Hematopoietic multipotent progenitor cell treated with erythropoietin and hydrocortisone succinate and interleukin-3 and kit ligand, for 8 days (in vitro differentiated cells): ENCODE measurements at regions not wholly inside any gene's neighbourhood (a gene's known extent, or its start where the extent isn't known, plus 50 kb on each side); places are given as distances from the start of the nearest gene placed in this dataset.
"Not testable (repeated sequence)": the region's sequence is repeated elsewhere in the genome, so short reads cannot be mapped to it uniquely, and the experiment has no call there.

Source experiments
- DNase-seq: peaks from one replicate; pipeline ENCODE4 v3.0.0-alpha.2; 2015

DNA sequence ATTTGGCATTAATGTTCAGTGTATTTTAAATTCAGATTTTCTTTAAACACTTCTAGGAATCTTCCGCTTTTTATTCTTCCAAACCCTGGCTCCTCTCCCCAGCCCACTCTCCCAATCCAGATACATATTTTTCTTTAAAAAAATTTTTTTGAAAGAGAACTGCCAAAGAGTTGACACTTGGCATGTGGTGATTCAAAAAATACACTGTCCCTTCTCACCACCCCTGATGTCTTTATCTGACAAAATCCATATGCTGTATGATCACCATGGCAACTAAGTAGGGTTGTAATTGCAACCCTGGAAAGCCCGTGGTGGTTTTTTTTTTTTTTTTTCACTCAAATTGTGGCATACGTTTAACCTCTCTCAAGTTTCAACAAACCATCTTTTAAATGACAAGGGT lies 355.8 kb upstream of the SASH1 start:
- DNase-seq = no peak

DNA sequence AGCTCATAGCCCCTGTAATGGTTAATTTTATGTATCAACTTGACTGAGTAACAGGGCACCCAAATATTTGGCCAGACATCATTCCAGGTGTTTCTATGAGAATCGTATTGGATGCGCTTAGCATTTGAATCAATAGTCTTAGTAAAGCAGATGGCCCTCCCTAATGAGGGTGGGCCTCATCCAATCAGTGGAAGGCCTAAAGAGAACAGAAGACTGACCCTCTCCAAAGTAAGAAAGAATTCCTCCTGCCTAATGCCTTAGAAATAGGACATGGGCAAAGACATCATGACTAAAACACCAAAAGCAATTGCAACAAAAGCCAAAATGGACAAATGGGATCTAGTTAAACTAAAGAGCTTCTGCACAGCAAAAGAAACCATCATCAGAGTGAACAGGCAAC lies 352.5 kb upstream of the SASH1 start:
- no peak for DNase-seq

DNA sequence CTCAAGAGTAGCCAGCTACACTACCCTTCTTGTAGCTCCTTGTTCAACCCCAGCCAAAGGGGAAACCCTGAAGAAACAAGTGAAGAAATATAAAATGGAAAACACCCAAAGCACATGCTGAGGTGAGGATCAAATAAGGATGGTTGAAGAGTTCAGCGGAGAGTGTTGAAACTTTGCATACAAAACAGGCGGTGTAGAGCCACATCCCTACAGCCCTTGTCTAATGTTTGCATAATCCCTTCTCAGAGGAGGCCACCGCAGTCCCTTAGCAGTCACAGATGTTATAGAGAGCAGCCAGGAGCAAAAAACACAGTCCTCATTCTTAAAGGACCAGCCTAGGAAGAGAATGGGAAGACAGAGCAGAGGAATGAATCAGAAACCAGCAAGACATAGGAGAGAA lies 350.7 kb upstream of the SASH1 start:
- no peak for DNase-seq

DNA sequence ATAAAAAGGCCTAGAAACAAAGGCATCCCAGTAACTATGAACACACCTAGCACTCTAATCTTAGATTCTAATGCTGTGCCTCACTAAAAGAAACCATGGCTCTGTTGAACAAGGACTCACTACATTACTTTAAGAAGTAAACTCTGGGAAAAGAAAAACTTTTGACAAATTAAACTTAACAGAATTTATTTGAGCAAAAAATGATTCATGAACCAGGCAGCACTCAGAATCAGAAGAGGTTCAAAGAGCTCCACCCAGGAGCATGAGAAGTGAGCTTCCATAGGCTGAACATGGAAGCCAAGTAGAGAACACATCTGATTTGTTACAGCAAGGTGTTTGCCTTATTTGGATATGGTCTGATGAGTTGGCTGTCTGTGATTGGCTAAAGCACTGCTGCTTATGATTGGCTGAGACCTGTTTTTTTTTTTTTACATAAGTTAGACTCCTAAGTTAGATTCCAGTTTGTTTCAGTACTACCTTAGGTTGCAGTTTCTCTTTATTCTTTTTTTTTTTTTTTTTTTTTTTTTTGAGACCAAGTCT lies 343.6 kb upstream of the SASH1 start:
- DNase-seq = no peak

DNA sequence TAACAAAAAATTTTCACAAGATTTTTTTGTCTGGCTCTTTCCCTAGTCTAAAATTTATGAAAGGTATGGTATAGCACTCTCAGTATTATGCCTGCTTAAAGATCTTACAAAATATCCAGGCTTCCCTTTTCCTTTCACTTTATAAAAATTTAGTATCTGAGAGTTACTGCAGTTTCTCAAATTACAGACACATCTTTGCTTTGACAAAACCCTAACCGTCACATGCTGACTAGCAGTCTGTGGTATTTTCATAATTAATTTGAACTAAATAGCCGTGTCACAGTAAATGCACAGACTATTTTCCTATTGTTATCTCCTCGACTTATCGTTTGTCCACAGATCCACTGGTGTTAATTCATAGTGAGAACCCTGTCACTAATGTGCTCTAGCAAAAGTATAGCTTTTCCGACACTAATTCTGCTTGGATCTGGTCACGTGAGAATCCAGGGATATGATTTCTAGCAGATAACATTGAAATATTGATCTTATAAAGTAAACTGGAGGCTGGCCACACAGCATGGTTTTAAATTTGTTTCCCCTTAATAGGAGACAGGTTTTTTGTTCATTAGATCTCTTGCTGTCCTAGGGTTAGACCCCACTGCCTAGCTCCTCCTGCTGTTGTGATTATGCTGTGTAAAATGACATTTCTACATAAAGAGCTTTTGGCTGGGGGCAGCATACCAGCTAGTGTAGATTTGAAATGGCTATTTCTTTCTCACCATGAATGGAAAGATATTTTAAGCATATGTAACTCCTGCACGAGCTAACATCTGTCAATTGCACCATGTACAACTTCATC lies 340.6 kb upstream of the SASH1 start:
- DNase-seq = no peak

DNA sequence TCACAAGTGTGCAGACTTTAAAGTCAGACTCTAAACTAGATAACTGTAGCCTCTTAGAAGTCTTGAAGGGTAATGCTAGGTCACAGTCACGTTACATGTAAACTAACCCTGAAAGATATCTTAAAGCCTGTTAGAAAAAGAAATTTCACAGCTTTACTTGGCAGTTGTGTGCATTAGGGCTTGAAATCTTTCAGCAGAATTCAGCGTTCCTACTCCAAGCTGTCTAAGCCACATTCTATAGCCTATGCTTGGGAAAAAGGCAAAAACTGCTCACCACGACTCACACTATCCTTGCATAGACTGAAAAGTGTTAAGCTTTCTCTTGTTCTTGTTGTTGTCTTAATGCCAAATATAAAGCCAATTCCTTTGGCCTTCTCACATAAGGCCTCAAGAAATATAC lies 338.0 kb upstream of the SASH1 start:
- DNase-seq = no peak

DNA sequence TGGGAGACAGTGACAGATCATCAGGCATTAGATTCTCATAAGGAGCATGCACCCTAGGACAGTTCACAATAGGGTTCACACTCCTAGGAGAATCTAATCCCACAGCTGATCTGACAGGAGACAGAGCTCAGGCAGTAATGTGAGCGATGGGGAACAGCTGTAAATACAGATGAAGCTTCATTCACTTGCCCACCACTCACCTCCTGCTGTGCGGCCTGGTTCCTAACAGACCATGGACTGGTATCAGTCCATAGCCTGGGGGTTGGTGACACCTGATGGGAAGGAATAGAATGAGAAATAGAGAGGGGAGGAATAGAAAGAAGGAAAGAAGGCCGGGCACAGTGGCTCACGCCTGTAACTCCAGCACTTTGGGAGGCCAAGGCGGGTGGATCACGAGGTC lies 336.8 kb upstream of the SASH1 start:
- DNase-seq = no peak

DNA sequence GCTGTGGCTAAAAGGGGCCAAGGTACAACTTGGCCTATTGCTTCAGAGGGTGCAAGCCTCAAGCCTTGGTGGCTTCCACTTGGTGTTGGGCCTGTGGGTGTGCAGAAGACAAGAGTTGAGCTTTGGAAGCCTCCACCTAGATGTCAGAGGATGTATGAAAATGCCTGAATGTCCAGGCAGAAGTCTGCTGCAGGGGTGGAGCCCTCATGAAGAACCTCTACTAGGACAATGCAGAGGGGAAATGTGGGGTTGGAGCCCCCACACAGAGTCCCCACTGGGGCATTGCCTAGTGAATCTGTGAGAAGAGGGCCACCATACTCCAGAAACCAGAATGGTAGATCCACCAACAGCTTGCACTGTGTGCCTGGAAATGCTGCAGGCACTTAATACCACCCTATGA lies 332.1 kb upstream of the SASH1 start:
- DNase-seq = not testable (repeated sequence)

DNA sequence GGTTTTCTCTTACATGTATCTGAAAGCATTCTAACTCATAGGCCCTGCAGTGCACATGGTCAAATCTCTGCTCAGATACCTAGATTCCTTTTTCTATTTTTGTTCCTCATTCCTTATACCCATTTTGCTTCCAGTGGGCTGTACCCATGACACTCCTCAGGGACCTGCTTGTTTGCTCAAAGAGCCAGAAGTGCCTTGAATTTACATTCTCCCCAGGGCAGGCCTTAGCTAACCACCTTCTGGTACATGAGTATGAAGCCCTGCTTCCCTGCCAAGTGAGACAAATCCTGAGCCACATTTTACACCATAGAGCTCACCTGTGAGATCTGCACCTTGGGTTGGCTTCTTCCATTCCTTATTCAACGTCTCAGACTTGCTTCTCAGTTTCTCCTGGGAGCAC lies 326.6 kb upstream of the SASH1 start:
- no peak for DNase-seq

DNA sequence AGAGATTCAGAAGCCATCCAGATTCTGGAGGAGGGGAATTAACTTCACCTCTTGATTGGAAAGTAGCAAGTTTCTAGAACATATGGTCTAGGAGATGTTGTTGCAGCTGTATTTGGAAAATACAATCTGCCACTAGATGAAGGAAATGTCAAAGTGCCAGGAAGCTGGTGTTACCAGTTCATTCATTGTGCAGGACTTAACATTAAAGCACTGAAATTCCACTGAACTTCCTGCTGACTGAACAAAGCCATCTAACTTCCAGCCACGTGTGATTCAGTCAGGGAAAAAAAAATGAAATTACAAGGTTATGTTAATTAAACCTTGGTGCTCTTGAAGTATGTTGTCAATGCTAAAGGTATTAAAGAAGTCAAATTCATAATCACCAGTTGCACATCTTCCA lies 321.5 kb upstream of the SASH1 start:
- no peak for DNase-seq

DNA sequence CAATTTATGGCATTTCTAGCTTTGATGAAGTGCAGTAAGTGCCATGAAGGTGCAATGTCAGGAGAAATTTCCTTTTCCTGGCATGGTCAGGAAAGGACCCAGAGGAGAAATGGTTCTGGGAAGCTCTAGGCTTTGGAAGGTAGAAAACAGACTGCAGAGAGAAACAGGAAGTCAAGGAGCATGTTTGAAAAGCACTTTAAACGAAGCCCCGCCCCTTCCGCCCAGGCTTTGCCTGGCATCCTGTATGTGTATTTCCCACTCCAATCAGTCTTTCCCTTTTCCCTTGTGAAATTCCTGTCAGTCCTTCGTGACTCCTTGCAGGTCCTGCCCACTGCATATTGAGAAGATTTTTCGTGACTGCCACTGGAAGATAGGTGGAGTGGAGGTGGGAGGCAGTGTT lies 320.9 kb upstream of the SASH1 start:
- DNase-seq = no peak

DNA sequence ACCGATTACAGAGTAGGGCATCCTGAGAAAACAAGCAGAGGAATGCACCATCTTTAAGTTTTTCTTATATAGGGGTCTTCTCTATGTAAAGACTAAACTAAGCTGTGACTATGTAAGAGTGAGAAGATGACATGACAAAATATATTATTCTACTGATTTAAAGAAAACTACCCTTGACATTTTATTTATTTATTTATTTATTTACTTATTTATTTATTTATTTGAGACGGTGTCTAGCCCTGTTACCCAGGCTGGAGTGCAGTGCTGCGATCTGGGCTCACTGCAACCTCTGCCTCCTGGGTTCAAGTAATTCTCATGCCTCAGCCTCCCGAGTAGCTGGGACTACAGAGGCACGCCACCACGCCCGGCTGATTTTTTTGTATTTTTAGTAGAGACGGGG lies 320.4 kb upstream of the SASH1 start:
- DNase-seq = not testable (repeated sequence)

DNA sequence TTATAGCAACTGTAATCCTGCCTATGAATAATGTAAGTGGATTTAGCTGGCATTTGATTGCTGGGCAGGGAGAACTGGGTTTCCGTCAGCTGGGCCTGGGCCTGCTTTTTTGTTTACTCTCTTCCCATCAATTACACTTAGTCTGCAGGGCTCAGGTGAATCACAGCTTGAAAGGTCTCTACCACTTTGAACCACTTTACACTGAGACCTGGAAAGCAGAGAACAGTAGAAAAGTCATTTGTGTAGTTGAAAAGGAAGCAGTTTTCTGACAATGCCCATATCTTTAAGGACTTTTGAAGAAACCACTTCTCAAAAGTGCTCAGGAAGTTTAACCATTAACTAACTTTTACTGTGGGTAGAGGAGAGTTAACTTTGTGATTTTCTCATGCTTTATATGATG lies 315.4 kb upstream of the SASH1 start:
- DNase-seq = no peak

DNA sequence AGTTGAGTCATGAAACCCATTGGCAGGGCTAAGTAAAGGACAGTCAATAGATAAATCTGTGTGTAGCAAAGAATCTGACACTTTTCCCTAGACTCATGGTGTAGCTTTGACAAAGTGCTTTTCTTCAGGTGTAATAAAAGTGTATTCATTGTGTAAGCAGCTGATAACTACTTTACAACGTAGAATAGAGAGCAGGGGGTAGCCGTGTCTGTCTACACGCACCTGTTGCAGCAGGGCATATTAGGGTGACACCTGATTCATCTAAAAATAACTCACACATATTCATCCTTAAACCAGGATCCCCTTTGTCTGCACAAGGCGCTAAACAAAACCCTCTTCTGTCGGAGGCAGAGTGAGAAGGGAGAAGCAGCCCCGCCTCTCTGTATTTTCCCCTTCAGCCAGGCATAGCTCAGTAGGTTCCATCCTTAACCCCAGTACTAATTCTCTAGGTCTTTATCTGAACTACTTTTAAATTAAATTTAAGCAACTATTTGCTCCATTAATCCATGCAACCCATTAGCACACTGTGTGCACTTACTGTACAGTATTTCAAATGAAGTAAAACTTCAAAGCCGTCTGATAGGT lies 306.7 kb upstream of the SASH1 start:
- no peak for DNase-seq

DNA sequence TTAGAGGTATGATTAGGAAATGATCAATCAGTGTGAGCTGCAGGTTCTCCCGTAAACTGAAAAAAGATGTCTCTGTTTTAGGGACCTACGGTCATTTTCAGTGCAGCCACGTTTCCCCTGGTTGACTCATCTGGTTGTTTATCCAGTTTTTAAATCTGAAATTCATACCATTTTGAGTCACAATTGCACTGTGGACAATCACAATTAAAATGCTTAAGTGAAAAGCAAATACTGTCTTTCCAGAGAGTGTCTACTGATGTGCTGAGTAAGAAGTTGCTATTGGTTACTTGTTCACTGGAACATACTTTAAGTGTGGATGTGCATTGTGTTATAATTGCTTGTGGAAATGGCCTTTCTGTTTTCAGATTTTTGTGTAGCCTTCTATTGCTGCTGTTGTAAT lies 305.1 kb upstream of the SASH1 start:
- DNase-seq = no peak

DNA sequence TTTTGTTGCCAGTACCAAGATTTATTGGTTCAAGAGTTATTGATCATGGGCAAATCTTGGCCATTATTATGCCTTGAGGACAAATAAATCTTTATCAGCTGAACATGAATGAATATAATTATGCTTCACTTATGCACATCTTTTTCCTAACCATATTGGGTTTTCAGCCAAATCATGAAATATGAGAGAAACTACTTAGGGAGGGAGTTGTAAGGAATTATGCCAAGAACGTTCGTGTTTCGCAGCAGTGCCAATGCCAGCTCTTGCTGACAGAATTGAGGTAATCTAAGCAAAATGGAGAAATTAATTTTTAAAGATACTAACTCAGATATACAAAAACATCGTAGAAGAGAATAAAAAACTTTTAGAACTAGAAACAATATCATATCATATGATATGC lies 301.1 kb upstream of the SASH1 start:
- DNase-seq = no peak

DNA sequence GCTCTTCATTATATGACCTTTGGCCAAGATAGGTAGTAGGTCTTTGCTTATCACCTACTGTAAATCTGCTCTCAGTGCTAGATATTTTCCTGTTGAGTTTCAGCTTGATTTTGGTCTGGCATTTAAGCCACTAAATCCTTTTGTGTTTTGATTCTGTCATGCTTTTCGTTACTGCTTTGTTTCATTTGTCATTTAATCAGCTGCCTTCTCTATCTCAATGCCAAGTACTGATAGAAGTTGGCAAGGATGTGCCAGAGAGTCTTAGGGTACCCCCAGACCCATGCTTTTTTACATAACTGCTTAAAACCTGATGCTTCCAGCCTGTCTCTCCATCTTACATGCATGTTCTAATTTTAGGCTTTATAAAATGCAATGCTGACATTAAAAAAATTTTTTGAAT lies 300.1 kb upstream of the SASH1 start:
- DNase-seq = no peak

DNA sequence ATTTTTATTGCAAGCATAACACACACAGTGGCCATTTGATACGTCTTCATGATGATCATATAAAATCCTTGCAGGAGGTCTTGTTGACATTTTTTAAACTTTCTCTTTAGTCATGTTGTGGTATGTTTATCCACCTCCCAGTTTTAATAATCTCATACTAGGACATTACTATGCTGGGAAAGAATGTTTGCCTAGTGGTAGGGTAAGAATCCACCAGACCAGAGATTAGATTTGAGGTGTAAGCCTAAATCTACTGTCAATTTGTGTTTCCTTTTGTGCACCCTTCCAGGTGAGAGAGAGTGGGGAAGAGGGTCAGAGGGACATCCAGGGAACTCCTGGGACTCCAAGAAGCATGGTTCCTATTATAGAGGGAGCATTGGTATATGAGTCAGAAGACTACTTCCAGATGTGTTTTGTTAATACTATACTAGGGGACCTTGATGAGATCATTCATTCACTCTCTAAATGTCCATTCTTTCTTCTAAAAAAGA lies 298.3 kb upstream of the SASH1 start:
- DNase-seq = no peak

DNA sequence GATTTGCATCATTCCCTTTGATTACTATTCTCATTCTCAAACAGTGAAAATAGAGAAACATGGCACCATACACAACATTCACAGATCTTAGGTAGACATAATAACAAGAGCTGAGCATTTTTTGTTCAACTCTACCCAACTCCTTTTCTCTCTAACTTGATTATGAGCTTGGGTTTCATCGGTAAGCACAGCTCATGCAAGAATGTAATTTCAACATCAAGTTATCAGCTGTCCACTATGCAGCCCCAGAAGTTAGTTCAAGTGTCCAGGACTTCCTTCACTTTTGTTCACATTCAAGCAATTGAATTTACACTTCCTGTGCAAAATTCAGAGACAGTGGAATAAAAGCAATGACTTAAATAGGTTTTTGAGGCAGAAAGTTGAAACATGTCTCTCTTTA lies 297.7 kb upstream of the SASH1 start:
- no peak for DNase-seq

DNA sequence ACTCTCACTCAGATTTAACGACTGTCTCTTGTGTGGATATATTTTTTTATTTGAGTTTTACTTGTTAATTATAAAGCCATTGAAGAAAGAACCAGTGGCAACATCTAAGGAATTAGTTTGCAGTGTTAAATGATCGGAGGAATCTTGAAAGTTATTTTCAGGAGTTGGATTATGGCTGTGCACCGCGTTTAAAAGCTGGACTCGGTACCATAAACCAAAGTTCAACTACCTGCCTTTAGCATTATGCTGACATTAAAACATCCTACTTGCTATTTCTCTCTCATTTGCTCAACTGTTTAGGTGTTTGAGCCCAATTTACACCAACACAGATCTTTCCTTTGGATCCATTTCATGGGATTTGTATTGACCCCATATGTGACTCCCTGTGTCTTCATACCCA lies 289.4 kb upstream of the SASH1 start:
- no peak for DNase-seq

DNA sequence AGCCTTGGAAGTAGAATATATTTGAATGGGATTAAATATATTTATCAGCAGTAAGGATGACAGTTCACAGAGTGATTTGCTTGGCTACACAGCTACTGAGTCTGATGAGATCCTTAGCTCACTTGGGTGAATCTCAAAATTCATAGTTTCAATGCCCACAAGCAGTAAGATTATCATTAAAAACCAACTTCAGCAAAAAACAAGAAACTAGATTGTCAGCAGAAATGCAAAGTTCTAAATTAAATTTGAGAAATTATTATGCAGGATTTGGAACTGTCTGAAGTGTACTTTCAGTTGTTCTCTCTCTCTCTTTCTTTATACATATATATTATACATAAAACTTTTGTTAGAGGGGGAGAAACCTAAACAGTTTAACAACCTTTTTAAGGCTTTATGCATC lies 288.8 kb upstream of the SASH1 start:
- DNase-seq = no peak

DNA sequence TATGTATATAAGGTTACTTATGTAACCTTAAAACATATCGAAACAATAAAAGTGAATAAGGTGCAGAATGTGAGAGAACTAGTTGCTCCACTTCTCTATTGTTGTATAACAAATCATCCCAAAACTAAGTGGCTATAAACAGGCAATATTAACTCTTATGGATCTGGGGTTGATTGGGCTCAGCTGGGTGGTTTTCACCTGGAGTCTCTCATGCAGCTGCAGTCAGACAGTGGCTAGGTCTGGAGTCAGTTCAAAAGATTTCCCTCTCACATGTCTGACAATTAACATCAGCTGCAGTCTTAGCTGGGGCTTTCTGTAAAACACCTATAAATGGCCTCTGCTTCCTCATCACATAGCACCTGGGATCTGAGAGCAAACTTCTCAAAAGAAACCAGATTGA lies 288.4 kb upstream of the SASH1 start:
- no peak for DNase-seq

DNA sequence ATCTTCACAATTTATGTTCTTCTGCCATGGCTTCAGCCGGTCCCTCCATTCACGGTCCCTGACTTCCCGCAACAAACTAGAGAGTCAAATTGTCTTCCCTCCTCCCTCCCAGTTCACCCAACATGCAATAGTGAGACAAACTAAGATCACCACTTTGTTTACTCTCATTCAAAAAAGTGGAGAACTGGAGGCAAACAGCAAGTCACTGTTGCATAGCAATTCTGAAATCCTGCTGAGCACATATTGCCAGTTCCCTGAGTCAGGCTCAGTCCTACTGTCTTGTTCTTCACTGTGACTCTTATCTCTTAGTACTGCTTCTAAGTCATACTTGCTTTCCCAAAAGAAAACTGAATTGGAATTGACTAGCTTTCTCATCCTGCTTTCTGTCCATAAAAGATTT lies 287.2 kb upstream of the SASH1 start:
- no peak for DNase-seq

DNA sequence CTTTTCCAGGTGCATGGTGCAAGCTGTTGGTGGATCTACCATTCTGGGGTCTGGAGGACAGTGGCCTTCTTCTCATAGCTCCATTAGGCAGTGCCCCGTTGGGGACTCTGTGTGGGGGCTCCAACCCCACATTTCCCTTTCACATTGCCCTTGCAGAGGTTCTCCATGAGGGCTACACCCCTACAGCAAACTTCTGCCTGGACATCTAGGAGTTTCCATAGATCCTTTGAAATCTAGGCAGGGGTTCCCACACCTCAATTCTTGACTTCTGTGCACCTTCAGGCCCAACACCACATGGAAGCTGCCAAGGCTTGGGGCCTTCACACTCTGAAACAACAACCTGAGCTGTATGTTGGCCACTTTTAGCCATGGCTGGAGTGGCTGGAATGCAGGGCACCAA lies 282.8 kb upstream of the SASH1 start:
- DNase-seq = no peak
